Natural killer cell (primary cell): ENCODE measurements at regions not wholly inside any gene's neighbourhood (a gene's known extent, or its start where the extent isn't known, plus 50 kb on each side); places are given as distances from the start of the nearest gene placed in this dataset.

ENCODE experiments used
- ATAC-seq, 3 donors: fragments of 150-1000 bp in 2 of 3; fragments of 200-7000 bp in 1 of 3; cut with Tn5 transposase; 1 replicate in 1 of 3; 2 replicates in 2 of 3; pipeline ENCODE4 v1.10.0; 2021; ENCODE audit warnings: mild to moderate bottlenecking in 2 of 3, moderate library complexity in 2 of 3
- DNase-seq, 2 donors: peaks; one replicate each; pipeline versions ENCODE4 v3.0.0 to v3.0.0-alpha.2; 2013 to 2021; ENCODE audit warnings: mixed read lengths in 1 of 2
- H3K27ac ChIP-seq: one replicate; pipeline ENCODE4 v1.5.1; 2013; ENCODE audit warnings: mild to moderate bottlenecking, low read length
- H3K27me3 ChIP-seq: one replicate; pipeline ENCODE4 v1.6.1; 2013; ENCODE audit warnings: low read length; ENCODE audit not compliant: control insufficient read depth, insufficient read depth
- H3K36me3 ChIP-seq: one replicate; pipeline ENCODE4 v1.6.1; 2013; ENCODE audit warnings: low read length; ENCODE audit not compliant: control insufficient read depth, insufficient read depth
- H3K4me1 ChIP-seq: one replicate; pipeline ENCODE4 v1.6.1; 2013; ENCODE audit warnings: low read length; ENCODE audit not compliant: control insufficient read depth, insufficient read depth
- H3K4me3 ChIP-seq: one replicate; pipeline ENCODE4 v1.5.1; 2013; ENCODE audit warnings: low read length
- H3K9me3 ChIP-seq: one replicate; pipeline ENCODE4 v1.6.1; 2013; ENCODE audit warnings: low read length; ENCODE audit not compliant: control insufficient read depth, insufficient read depth
- H3K27ac Mint-ChIP-seq, 2 donors: one replicate each; pipeline ENCODE4 v1.8.0; 2022; ENCODE audit warnings: mild to moderate bottlenecking in 2 of 2, mixed read lengths in 2 of 2, moderate library complexity in 1 of 2
- H3K27me3 Mint-ChIP-seq, 2 donors: one replicate each; pipeline ENCODE4 v1.8.0; 2022; ENCODE audit warnings: low read depth in 2 of 2, mixed read lengths in 2 of 2
- H3K36me3 Mint-ChIP-seq: one replicate; pipeline ENCODE4 v1.8.0; 2022; ENCODE audit warnings: mixed read lengths
- H3K4me1 Mint-ChIP-seq, 2 donors: one replicate each; pipeline ENCODE4 v1.8.0; 2022; ENCODE audit warnings: mixed read lengths in 2 of 2
- H3K4me3 Mint-ChIP-seq: one replicate; pipeline ENCODE4 v1.8.0; 2022; ENCODE audit warnings: mild to moderate bottlenecking, moderate library complexity, mixed read lengths
- H3K9me3 Mint-ChIP-seq, 2 donors: one replicate each; pipeline ENCODE4 v1.8.0; 2022; ENCODE audit warnings: mixed read lengths in 2 of 2
- WGBS: methylation state at CpG from one replicate; pipeline ENCODE4 v1.1.7; 2013; ENCODE audit warnings: missing lambda C conversion rate; ENCODE audit not compliant: insufficient coverage; 5-methylcytosine and 5-hydroxymethylcytosine counted together
- intact Hi-C: fragments of 100-400 bp; cut with micrococcal nuclease; formaldehyde crosslinking; loops from one replicate; pipeline ENCODE4 v1.14.2; 2022
- TF ChIP-seq, protein P1 (sequence below): fragments of 200-600 bp; IDR thresholded peaks from one replicate; pipeline ENCODE4 v1.8.0; 2022; ENCODE audit warnings: antibody characterized with exemption

DNA sequence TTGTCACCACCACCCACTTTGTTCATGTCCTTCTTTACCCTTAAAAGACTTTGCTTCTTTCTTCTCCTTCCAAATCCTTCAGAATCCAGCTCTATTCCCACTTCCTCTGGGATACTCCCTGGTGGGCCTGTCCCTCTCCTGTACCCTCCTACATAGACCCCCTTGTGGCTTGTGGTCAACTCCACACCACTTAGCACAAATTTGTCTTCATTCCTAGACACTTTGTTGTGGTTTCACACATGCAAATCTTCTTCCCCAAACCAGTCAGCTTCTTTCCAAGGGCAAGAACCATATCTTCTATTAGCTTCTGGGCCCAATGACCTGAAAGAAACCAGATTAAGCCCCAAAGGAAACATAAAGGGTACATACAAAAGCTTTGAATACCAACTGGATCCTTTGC, 342.4 kb downstream of the TNS1 start:
- H3K27me3 ChIP-seq = peaks cover 2% of the 10 kb centered on the region
- Mint-ChIP-seq H3K27me3 (peaks cover 0 to 14% of the 10 kb centered on the region in 2 donors), H3K4me3 (no peak overlapping the region), H3K4me1 (peaks cover 8 to 16% of the 10 kb centered on the region in 2 donors), H3K9me3 (no peaks in the 10 kb centered on the region), H3K36me3 (no peaks in the 10 kb centered on the region), H3K27ac (no peak overlapping the region)
- H3K4me1 ChIP-seq = no peaks in the 10 kb centered on the region
- ATAC-seq (no peak), DNase-seq (no peak)
- no peak overlapping the region for H3K27ac ChIP-seq
- H3K4me3 ChIP-seq = no peak overlapping the region
- no peaks in the 10 kb centered on the region for H3K36me3 ChIP-seq
- intact Hi-C loops = no loop called here
- TF ChIP-seq, protein P1, sequence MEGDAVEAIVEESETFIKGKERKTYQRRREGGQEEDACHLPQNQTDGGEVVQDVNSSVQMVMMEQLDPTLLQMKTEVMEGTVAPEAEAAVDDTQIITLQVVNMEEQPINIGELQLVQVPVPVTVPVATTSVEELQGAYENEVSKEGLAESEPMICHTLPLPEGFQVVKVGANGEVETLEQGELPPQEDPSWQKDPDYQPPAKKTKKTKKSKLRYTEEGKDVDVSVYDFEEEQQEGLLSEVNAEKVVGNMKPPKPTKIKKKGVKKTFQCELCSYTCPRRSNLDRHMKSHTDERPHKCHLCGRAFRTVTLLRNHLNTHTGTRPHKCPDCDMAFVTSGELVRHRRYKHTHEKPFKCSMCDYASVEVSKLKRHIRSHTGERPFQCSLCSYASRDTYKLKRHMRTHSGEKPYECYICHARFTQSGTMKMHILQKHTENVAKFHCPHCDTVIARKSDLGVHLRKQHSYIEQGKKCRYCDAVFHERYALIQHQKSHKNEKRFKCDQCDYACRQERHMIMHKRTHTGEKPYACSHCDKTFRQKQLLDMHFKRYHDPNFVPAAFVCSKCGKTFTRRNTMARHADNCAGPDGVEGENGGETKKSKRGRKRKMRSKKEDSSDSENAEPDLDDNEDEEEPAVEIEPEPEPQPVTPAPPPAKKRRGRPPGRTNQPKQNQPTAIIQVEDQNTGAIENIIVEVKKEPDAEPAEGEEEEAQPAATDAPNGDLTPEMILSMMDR = no peak
- H3K9me3 ChIP-seq = no peaks in the 10 kb centered on the region

DNA sequence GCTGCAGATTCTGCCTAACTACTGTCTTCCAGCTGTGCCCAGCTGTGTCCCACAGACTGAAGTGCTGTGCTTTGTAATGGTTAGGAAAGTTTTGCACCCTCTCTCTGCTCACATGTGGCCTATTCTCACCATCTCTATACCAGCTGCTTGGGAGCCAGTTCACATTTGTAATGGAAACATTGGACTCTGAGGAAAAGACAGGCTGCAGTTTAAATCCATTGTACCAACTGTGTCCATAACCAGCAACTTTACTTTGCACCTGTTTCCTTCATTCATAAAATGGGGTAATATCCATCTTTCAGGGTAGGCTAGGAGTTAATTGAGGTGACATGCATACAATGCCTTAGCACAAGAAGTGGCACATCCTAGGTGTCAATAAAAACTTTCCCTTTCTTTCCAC, 344.0 kb downstream of the TNS1 start:
- ATAC-seq (no peak), DNase-seq (no peak)
- Histone ChIP-seq H3K4me3 (no peak overlapping the region), H3K4me1 (no peaks in the 10 kb centered on the region), H3K9me3 (no peaks in the 10 kb centered on the region), H3K36me3 (no peaks in the 10 kb centered on the region), H3K27ac (no peak overlapping the region), H3K27me3 (no peaks in the 10 kb centered on the region)
- H3K9me3 Mint-ChIP-seq = no peaks in the 10 kb centered on the region
- H3K4me1 Mint-ChIP-seq = peaks cover 8 to 16% of the 10 kb centered on the region in 2 donors
- TF ChIP-seq, protein P1 = no peak
- no peak overlapping the region for H3K27ac Mint-ChIP-seq
- H3K4me3 Mint-ChIP-seq = no peak overlapping the region
- peaks cover 0 to 10% of the 10 kb centered on the region in 2 donors for H3K27me3 Mint-ChIP-seq
- H3K36me3 Mint-ChIP-seq = no peaks in the 10 kb centered on the region
- intact Hi-C loops = no loop called here

DNA sequence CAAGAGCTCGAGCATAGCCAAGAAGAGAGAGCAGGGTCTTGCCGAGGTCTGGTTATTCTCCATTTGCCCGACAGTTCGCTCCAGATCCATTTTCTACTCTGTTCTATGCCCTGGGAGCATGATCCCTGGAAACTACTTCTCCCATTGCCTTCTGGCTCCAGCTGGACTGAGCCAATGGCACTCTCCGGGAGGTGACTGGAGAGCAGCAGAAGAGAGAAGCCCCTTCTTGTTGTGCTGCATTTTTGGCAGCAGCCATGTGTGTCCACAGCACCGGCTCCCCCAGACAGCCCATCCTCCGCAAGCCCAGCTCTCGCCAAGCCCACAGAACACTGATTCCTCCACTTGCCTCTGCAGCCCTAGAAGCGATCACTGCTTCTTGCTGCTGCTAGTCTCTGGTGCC, 345.5 kb downstream of the TNS1 start:
- ATAC-seq = no peak
- Mint-ChIP-seq H3K4me1 (peaks cover 8 to 16% of the 10 kb centered on the region in 2 donors), H3K9me3 (no peaks in the 10 kb centered on the region), H3K4me3 (no peak overlapping the region), H3K27me3 (peaks cover 0 to 7% of the 10 kb centered on the region in 2 donors), H3K27ac (no peak overlapping the region), H3K36me3 (no peaks in the 10 kb centered on the region)
- Histone ChIP-seq H3K4me1 (no peaks in the 10 kb centered on the region), H3K4me3 (no peak overlapping the region), H3K27me3 (no peaks in the 10 kb centered on the region), H3K27ac (no peak overlapping the region), H3K9me3 (no peaks in the 10 kb centered on the region), H3K36me3 (no peaks in the 10 kb centered on the region)
- no peak for DNase-seq
- intact Hi-C loops = no loop called here
- WGBS = 89% methylated on average over 9 of the region's 9 CpGs
- TF ChIP-seq, protein P1 = no peak

DNA sequence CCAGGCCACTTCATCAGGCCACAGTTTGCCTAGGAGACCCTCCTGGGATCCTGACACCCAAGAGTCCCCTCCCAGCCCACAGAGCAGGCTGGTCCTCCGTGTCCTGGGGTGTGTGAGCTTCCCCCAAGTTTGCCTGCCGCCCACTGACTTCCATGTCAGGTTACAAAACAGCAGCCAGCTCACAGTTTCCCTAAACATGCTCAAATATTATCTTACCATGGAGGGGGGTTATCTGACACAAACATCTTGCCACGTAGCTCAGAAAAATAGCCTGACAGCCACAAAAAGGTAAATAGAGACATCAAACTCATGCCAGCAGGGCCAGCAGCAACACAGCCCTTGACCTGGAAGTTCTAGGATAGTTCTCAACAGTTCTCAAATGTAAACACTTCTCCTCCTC, 346.5 kb downstream of the TNS1 start:
- Histone ChIP-seq H3K9me3 (no peaks in the 10 kb centered on the region), H3K27me3 (no peaks in the 10 kb centered on the region), H3K4me3 (no peak overlapping the region), H3K4me1 (no peaks in the 10 kb centered on the region), H3K27ac (no peak overlapping the region), H3K36me3 (no peaks in the 10 kb centered on the region)
- intact Hi-C loops = no loop called here
- TF ChIP-seq, protein P1 = no peak
- Mint-ChIP-seq H3K4me3 (no peak overlapping the region), H3K27ac (no peak overlapping the region), H3K27me3 (peaks cover 0 to 7% of the 10 kb centered on the region in 2 donors), H3K9me3 (no peaks in the 10 kb centered on the region), H3K36me3 (no peaks in the 10 kb centered on the region), H3K4me1 (peaks cover 8 to 11% of the 10 kb centered on the region in 2 donors)
- ATAC-seq (no peak), DNase-seq (no peak)
- WGBS = 69% methylated on average over 3 of the region's 3 CpGs
